ENCODE measurements at regions not wholly inside any gene's neighbourhood (a gene's known extent, or its start where the extent isn't known, plus 50 kb on each side); places are given as distances from the start of the nearest gene placed in this dataset.

DNA sequence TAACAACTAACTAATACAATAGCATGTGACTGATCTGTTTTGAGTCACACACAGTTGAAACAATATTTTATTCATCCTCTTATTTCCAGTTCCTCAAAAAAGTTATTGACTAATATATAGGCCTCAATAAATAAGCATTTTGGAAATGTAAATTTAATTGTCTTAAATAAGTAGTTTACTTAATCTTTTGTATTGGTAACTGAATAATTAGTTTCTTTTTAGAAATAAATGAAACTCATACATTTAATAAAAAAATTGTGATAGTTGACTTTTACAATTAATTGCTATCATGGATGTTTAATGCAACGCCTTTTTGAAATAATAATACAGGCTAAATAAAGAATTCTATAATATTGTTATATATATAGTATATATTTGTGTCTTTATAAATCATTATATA, 500.8 kb upstream of the PCDH20 start (continued):
- TF ChIP-seq, protein P1, sequence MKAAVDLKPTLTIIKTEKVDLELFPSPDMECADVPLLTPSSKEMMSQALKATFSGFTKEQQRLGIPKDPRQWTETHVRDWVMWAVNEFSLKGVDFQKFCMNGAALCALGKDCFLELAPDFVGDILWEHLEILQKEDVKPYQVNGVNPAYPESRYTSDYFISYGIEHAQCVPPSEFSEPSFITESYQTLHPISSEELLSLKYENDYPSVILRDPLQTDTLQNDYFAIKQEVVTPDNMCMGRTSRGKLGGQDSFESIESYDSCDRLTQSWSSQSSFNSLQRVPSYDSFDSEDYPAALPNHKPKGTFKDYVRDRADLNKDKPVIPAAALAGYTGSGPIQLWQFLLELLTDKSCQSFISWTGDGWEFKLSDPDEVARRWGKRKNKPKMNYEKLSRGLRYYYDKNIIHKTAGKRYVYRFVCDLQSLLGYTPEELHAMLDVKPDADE (IDR thresholded peaks at IDR 0.05), result no peak
- no peak for TF ChIP-seq ZNF114 (CRISPR knock-in tag; IDR thresholded peaks at IDR 0.05)
- TF ChIP-seq STAT1 (IDR thresholded peaks at IDR 0.05; ENCODE audit: unreplicated experiment), result no peak
- TF ChIP-seq NANOG (IDR thresholded peaks at IDR 0.05; ENCODE audit: borderline replicate concordance), result no peak
- no peak for TF ChIP-seq POLR2AphosphoS5 (IDR thresholded peaks at IDR 0.05; ENCODE audit: low read depth)
- TF ChIP-seq, protein P2, sequence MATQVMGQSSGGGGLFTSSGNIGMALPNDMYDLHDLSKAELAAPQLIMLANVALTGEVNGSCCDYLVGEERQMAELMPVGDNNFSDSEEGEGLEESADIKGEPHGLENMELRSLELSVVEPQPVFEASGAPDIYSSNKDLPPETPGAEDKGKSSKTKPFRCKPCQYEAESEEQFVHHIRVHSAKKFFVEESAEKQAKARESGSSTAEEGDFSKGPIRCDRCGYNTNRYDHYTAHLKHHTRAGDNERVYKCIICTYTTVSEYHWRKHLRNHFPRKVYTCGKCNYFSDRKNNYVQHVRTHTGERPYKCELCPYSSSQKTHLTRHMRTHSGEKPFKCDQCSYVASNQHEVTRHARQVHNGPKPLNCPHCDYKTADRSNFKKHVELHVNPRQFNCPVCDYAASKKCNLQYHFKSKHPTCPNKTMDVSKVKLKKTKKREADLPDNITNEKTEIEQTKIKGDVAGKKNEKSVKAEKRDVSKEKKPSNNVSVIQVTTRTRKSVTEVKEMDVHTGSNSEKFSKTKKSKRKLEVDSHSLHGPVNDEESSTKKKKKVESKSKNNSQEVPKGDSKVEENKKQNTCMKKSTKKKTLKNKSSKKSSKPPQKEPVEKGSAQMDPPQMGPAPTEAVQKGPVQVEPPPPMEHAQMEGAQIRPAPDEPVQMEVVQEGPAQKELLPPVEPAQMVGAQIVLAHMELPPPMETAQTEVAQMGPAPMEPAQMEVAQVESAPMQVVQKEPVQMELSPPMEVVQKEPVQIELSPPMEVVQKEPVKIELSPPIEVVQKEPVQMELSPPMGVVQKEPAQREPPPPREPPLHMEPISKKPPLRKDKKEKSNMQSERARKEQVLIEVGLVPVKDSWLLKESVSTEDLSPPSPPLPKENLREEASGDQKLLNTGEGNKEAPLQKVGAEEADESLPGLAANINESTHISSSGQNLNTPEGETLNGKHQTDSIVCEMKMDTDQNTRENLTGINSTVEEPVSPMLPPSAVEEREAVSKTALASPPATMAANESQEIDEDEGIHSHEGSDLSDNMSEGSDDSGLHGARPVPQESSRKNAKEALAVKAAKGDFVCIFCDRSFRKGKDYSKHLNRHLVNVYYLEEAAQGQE (IDR thresholded peaks at IDR 0.05; ENCODE audit: unreplicated experiment), result no peak
- TF ChIP-seq CREB1 (CRISPR knock-in tag; IDR thresholded peaks at IDR 0.05; ENCODE audit: low read depth), result no peak

DNA sequence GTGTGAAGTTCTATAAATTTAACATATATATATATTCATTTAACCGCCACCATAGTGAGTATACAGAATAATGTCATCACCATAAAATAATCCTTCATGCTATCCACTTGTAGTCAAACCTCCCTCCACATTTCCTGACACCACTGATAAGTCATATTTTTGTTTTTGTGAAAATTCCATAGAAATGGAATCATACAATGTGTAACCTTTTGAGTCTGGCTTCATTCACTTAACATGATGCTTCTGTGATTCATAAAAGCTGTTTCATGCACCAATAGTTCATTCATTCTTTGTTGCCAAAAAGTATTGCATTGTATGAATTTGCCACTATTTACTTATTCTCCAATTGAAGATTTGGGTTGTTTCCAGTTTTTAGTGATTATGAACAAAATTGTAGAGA, 497.5 kb upstream of the PCDH20 start:
- Mint-ChIP-seq H3K27ac (no peak overlapping the region), H3K9me3 (no peaks in the 10 kb centered on the region; the same call in 2 of the 3 replicates), H3K36me3 (ENCODE audit: low read depth) (peaks cover 3% of the 10 kb centered on the region; the same call in 1 of the 3 replicates), H3K4me3 (no peak overlapping the region), H3K27me3 (ENCODE audit: insufficient read depth, low read depth, poor library complexity) (peaks cover 3% of the 10 kb centered on the region), H3K4me1 (peaks cover 8% of the 10 kb centered on the region)
- no peaks in the 10 kb centered on the region for H3K79me2 ChIP-seq (replicated peaks; ENCODE audit: insufficient read depth)
- H4K20me1 ChIP-seq (replicated peaks; ENCODE audit: insufficient read depth), result no peaks in the 10 kb centered on the region
- no peak overlapping the region for H3K4me3 ChIP-seq
- H3K36me3 ChIP-seq (ENCODE audit: insufficient read depth), result no peaks in the 10 kb centered on the region
- peaks cover 6% of the 10 kb centered on the region; the same call in 1 of the 2 replicates for H3K4me1 ChIP-seq (ENCODE audit: insufficient read depth)
- ATAC-seq (no peak), DNase-seq (ENCODE audit: low spot score) (no peak)
- no peak overlapping the region for H3K4me2 ChIP-seq
- no peaks in the 10 kb centered on the region for H3K27me3 ChIP-seq (ENCODE audit: insufficient read depth)
- no peak overlapping the region for H2AFZ ChIP-seq
- H3K27ac ChIP-seq (ENCODE audit: low read depth), result no peak overlapping the region
- H3K9me2 ChIP-seq (ENCODE audit: insufficient read depth), result no peaks in the 10 kb centered on the region
- H3F3A ChIP-seq (replicated peaks; ENCODE audit: low read depth), result no peaks in the 10 kb centered on the region
- TF ChIP-seq, protein P3, sequence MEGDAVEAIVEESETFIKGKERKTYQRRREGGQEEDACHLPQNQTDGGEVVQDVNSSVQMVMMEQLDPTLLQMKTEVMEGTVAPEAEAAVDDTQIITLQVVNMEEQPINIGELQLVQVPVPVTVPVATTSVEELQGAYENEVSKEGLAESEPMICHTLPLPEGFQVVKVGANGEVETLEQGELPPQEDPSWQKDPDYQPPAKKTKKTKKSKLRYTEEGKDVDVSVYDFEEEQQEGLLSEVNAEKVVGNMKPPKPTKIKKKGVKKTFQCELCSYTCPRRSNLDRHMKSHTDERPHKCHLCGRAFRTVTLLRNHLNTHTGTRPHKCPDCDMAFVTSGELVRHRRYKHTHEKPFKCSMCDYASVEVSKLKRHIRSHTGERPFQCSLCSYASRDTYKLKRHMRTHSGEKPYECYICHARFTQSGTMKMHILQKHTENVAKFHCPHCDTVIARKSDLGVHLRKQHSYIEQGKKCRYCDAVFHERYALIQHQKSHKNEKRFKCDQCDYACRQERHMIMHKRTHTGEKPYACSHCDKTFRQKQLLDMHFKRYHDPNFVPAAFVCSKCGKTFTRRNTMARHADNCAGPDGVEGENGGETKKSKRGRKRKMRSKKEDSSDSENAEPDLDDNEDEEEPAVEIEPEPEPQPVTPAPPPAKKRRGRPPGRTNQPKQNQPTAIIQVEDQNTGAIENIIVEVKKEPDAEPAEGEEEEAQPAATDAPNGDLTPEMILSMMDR (conservative IDR thresholded peaks at IDR 0.05; ENCODE audit: low read depth in 2 of 2), result no peak
- TF ChIP-seq POLR2AphosphoS5 (IDR thresholded peaks at IDR 0.05; ENCODE audit: low read depth), result no peak
- TF ChIP-seq JUNB (IDR thresholded peaks at IDR 0.05; ENCODE audit: unreplicated experiment), result no peak
- TF ChIP-seq EZH2phosphoT487 (IDR thresholded peaks at IDR 0.05; ENCODE audit: unreplicated experiment), result no peak
- no peak for TF ChIP-seq ZNF331 (CRISPR knock-in tag; IDR thresholded peaks at IDR 0.05; ENCODE audit: low read depth)
- TF ChIP-seq, protein P4, sequence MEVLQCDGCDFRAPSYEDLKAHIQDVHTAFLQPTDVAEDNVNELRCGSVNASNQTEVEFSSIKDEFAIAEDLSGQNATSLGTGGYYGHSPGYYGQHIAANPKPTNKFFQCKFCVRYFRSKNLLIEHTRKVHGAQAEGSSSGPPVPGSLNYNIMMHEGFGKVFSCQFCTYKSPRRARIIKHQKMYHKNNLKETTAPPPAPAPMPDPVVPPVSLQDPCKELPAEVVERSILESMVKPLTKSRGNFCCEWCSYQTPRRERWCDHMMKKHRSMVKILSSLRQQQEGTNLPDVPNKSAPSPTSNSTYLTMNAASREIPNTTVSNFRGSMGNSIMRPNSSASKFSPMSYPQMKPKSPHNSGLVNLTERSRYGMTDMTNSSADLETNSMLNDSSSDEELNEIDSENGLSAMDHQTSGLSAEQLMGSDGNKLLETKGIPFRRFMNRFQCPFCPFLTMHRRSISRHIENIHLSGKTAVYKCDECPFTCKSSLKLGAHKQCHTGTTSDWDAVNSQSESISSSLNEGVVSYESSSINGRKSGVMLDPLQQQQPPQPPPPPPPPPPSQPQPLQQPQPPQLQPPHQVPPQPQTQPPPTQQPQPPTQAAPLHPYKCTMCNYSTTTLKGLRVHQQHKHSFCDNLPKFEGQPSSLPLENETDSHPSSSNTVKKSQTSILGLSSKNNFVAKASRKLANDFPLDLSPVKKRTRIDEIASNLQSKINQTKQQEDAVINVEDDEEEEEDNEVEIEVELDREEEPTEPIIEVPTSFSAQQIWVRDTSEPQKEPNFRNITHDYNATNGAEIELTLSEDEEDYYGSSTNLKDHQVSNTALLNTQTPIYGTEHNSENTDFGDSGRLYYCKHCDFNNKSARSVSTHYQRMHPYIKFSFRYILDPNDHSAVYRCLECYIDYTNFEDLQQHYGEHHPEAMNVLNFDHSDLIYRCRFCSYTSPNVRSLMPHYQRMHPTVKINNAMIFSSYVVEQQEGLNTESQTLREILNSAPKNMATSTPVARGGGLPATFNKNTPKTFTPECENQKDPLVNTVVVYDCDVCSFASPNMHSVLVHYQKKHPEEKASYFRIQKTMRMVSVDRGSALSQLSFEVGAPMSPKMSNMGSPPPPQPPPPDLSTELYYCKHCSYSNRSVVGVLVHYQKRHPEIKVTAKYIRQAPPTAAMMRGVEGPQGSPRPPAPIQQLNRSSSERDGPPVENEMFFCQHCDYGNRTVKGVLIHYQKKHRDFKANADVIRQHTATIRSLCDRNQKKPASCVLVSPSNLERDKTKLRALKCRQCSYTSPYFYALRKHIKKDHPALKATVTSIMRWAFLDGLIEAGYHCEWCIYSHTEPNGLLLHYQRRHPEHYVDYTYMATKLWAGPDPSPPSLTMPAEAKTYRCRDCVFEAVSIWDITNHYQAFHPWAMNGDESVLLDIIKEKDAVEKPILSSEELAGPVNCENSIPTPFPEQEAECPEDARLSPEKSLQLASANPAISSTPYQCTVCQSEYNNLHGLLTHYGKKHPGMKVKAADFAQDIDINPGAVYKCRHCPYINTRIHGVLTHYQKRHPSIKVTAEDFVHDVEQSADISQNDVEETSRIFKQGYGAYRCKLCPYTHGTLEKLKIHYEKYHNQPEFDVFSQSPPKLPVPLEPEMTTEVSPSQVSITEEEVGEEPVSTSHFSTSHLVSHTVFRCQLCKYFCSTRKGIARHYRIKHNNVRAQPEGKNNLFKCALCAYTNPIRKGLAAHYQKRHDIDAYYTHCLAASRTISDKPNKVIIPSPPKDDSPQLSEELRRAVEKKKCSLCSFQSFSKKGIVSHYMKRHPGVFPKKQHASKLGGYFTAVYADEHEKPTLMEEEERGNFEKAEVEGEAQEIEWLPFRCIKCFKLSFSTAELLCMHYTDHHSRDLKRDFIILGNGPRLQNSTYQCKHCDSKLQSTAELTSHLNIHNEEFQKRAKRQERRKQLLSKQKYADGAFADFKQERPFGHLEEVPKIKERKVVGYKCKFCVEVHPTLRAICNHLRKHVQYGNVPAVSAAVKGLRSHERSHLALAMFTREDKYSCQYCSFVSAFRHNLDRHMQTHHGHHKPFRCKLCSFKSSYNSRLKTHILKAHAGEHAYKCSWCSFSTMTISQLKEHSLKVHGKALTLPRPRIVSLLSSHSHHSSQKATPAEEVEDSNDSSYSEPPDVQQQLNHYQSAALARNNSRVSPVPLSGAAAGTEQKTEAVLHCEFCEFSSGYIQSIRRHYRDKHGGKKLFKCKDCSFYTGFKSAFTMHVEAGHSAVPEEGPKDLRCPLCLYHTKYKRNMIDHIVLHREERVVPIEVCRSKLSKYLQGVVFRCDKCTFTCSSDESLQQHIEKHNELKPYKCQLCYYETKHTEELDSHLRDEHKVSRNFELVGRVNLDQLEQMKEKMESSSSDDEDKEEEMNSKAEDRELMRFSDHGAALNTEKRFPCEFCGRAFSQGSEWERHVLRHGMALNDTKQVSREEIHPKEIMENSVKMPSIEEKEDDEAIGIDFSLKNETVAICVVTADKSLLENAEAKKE (CRISPR knock-in tag; IDR thresholded peaks at IDR 0.05), result no peak
- no peak for TF ChIP-seq ZNF114 (CRISPR knock-in tag; IDR thresholded peaks at IDR 0.05)
- TF ChIP-seq EZH2 (IDR thresholded peaks at IDR 0.05; ENCODE audit: low read depth, unreplicated experiment), result no peak
- TF ChIP-seq NANOG (IDR thresholded peaks at IDR 0.05; ENCODE audit: borderline replicate concordance), result no peak
- TF ChIP-seq CREB1 (CRISPR knock-in tag; IDR thresholded peaks at IDR 0.05; ENCODE audit: low read depth), result no peak
- TF ChIP-seq STAT1 (IDR thresholded peaks at IDR 0.05; ENCODE audit: unreplicated experiment), result no peak

All from GM23338 (cell line).